GM18502 (cell line): ENCODE measurements at regions not wholly inside any gene's neighbourhood (a gene's known extent, or its start where the extent isn't known, plus 50 kb on each side); places are given as distances from the start of the nearest gene placed in this dataset.

Experiments used
- ATAC-seq: cut with Tn5 transposase; IDR thresholded peaks from one replicate; pipeline ENCODE4 v1.9.1; 2021; ENCODE audit warnings: mild to moderate bottlenecking; ENCODE audit not compliant: unreplicated experiment, poor library complexity

DNA sequence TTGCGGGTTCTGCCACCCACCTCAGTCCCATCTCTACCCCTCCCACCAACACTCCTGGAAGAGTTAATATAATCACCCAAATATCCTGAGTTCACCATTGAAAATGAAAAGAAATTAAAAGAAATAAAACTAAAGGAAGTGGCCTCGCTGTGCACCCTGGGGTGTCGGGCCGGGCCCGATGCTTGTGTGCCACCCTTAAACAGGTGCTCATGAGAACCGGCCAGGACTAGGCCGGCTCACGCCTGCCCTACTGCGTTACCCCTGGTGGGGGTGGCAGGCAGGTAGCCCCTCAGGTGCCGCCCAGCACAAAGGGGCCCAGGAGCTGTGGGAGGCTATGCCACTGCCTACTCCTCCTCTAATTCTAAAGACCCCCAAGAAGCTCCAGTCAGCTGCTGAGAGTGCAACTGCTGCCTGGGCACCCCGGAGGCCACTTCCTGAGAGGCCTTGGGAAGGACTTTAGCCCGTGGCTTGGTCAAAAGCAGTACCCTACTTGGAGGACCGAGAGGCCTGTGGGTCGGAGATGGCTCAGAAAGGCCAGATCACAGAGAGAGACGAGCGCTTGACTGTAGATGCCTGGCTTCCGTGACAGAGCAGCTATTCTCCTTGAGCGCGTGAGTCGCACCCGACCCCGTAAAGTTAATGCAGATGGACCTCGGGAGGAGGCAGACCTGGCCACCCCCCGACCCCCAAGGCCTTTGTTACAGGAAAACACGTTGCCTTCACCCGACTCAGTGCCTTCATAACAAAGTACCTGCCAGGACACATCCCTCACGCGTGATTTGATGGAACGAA, 51.0 kb upstream of the PPP2R2D start:
- ATAC-seq, result no peak

DNA sequence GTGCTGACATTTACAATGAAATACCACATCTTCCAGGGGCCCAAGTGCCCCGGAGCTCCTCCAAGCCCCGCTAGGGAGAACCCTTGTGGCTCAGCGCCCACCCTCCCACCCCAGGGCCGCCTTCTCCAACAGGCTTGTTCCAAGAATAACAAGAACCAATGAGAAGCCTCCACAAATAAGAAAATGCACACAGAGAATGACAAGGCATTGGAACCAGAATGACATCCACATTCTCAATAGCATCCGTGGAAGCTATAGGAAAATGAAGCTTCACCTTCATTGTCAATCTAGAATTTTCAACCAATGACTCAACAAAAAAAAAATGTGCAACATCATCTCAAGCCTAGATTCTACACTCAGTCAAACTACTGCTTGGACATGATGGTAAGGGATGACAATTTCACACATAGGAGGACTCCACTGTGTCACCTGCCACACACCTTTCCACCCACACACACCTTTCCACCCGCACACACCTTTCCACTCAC, 50.4 kb upstream of the PPP2R2D start:
- no peak for ATAC-seq
